Fibroblast of villous mesenchyme (primary cell): ENCODE measurements at regions not wholly inside any gene's neighbourhood (a gene's known extent, or its start where the extent isn't known, plus 50 kb on each side); places are given as distances from the start of the nearest gene placed in this dataset.

Experiments used
- DNase-seq: peaks from one replicate; pipeline ENCODE4 v3.0.0-alpha.2; 2010; ENCODE audit warnings: low read depth
- H3K4me3 ChIP-seq: 2 replicates; pipeline ENCODE4 v1.5.1; 2011; ENCODE audit warnings: low read depth, mild to moderate bottlenecking, low read length
- TF ChIP-seq, protein P1 (sequence below): IDR thresholded peaks from 2 replicates; pipeline ENCODE4 v1.5.1; 2012; ENCODE audit warnings: low read depth, mild to moderate bottlenecking, low read length; ENCODE audit not compliant: insufficient read depth

DNA sequence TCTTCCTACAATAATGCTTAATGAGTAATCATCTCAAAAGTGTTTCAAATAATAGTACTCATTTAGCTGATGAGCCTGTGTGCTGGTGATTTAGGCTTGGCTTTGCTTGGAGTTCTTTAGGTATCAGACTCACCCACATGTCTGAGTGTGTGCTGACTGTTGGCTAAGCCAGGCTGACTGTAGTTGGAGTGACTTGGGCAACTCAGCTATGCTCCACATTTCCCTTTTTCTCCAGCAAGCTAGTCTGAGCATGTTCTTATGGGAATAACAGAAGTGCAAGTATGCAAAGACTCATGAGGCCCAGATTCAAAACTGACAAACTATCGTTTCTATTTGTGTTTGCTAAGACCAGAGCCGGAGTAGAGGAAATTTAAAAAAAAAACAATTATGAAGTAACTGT is 99.0 kb upstream of the ADGRL4 start:
- no peak overlapping the region for H3K4me3 ChIP-seq
- TF ChIP-seq, protein P1, sequence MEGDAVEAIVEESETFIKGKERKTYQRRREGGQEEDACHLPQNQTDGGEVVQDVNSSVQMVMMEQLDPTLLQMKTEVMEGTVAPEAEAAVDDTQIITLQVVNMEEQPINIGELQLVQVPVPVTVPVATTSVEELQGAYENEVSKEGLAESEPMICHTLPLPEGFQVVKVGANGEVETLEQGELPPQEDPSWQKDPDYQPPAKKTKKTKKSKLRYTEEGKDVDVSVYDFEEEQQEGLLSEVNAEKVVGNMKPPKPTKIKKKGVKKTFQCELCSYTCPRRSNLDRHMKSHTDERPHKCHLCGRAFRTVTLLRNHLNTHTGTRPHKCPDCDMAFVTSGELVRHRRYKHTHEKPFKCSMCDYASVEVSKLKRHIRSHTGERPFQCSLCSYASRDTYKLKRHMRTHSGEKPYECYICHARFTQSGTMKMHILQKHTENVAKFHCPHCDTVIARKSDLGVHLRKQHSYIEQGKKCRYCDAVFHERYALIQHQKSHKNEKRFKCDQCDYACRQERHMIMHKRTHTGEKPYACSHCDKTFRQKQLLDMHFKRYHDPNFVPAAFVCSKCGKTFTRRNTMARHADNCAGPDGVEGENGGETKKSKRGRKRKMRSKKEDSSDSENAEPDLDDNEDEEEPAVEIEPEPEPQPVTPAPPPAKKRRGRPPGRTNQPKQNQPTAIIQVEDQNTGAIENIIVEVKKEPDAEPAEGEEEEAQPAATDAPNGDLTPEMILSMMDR, result no peak
- peak; percentile 2 for DNase-seq

DNA sequence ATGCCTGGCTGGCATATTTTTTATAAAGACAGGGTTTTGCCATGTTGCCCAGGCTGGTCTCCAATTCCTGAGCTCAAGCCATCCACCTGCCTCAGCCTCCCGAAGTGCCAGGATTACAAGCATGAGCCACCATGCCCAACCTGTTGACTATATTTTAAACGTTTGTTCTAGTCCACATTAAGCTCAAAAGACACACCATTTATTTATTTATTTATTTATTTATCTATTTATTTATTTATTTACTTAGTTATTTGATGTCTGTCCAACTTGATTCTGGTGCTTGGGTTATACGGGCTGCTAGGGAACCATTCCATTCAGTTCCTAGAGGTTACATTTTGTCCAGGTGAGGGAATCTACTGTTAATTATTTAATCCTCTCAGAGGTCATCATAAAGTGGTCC is 98.1 kb upstream of the ADGRL4 start:
- no peak overlapping the region for H3K4me3 ChIP-seq
- no peak for DNase-seq
- TF ChIP-seq, protein P1, result no peak

DNA sequence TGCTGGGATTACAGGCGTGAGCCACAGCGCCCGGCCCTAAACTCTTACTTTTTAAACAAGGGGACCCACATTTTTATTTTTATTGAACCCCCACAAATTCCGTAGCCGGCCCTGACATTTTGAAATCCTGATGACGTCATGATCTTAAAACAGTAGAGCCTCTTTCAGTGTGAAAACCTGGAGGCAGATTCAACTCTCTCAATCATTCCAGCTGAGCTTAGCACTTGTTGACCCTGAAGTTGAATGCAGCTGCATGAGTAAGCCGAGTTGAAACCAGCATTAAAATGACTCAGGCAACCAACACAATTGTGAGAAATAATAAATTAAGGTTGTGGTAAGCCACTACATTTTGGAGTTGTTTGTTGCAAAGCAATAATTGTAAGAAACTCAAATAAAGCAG is 93.9 kb upstream of the ADGRL4 start:
- no peak overlapping the region for H3K4me3 ChIP-seq
- DNase-seq, result peak; percentile 35
- TF ChIP-seq, protein P1, result no peak

DNA sequence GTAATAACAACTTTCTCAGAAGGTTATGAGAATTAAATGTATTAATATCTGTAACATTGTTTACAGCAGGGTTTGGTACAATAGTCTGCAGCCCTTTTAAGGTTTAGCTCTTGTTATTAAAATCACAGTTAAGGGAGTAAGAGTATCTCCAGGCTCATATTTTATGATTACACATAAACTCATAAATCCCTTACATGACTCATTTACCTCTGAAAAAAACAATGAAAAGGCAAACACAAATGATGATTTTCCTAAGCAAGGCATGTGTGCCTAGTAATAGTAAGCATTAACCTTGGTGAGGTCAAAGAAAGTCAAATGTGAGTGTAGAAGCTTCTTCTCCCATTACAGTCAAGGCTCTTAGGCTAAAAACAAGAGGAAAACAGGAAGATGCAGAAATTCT is 84.5 kb upstream of the ADGRL4 start:
- DNase-seq, result peak; percentile 44
- TF ChIP-seq, protein P1, result no peak
- no peak overlapping the region for H3K4me3 ChIP-seq

DNA sequence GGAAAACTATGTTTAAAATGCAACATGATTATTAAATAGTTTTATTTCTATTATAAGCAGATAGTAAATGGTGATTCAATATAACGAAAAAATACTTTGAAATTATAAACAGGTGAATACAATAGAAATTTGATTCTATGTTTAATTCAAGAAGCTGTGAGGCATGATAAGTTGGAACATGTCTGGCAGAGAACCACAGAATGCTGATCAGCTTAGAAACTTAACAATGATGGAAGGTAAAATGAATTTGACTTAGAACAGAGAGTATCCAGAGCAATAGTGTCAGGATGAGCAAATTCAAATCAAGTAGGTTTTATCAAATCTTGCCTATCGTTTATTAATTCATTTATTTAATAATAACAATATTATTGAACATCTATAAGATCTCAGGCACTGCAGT is 83.4 kb upstream of the ADGRL4 start:
- DNase-seq, result no peak
- TF ChIP-seq, protein P1, result no peak
- no peak overlapping the region for H3K4me3 ChIP-seq

DNA sequence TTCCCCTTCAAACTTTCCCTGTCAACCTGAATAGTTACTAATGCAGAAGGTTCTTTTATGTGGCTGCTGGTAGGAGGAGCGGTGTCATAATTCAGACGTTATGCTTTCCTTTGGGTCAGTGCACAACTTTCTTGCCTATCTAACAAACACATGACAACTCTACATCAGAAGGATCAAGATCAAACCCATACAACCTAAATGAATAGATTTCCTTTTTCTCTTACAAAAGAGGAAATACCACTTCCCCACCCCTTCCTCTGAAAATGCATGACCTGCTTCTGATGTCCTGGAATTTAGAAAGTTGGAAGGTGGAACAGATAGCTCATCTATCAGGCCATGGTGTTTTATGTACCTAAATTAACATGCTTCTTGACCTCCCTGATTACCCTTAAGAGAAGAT is 75.7 kb upstream of the ADGRL4 start:
- TF ChIP-seq, protein P1, result no peak
- DNase-seq, result no peak
- no peak overlapping the region for H3K4me3 ChIP-seq

DNA sequence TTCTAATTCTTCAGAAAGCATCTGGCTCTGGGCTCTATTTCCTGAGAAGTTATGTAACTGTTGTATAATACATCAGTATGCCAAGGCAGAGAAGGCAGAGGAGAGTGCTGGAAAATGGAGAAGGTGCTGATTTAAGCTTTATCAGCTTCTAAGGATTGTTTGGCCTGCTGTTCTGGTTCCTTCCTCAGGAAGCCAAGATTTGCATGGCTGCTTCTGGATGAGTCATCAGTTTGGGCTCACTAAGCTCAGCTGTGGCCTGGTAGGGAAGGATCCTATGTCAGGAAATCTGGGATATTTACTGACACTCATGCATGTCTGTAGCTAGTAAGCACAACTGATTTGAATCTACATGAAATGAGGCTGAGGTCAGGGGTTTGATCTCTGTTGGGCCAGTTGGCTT is 73.2 kb upstream of the ADGRL4 start:
- DNase-seq, result peak; percentile 67
- TF ChIP-seq, protein P1, result no peak
- H3K4me3 ChIP-seq, result no peak overlapping the region
